Stimulated activated CD4-positive, alpha-beta T cell treated with anti-CD3 and anti-CD28 coated beads, Interleukin-1b, Interleukin-23, amount 100 ng/mL, for 1 hour (primary cell): ENCODE measurements at regions not wholly inside any gene's neighbourhood (a gene's known extent, or its start where the extent isn't known, plus 50 kb on each side); places are given as distances from the start of the nearest gene placed in this dataset.
"Not testable (repeated sequence)": the region's sequence is repeated elsewhere in the genome, so short reads cannot be mapped to it uniquely, and the experiment has no call there.

ENCODE experiments used
- DNase-seq, 2 donors: peaks; one replicate each; pipeline ENCODE4 v3.0.0-alpha.2; 2020; ENCODE audit warnings: low read depth in 2 of 2

- no peak for DNase-seq
These were observed 765.1 kb downstream of the KCNA4 start for GRCh38 chr11:29251738-29252137.

GRCh38 chr11:29249713-29250112 is 767.1 kb downstream of the KCNA4 start:
- DNase-seq, result no peak

GRCh38 chr11:29244355-29244754 is 772.5 kb downstream of the KCNA4 start:
- no peak for DNase-seq

- DNase-seq, result no peak
These were observed 773.2 kb downstream of the KCNA4 start for GRCh38 chr11:29243616-29244015.

GRCh38 chr11:29231991-29232390 is 784.8 kb downstream of the KCNA4 start:
- DNase-seq, result no peak

- no peak for DNase-seq
These were observed 785.2 kb downstream of the KCNA4 start for GRCh38 chr11:29231586-29231985.

- DNase-seq, result no peak
These were observed 789.0 kb downstream of the KCNA4 start for GRCh38 chr11:29227811-29228210.

- DNase-seq, result no peak
These were observed 792.0 kb downstream of the KCNA4 start for GRCh38 chr11:29224739-29225384.

GRCh38 chr11:29219531-29219930 is 797.3 kb downstream of the KCNA4 start:
- not testable (repeated sequence) for DNase-seq

GRCh38 chr11:29217901-29218300 is 798.9 kb downstream of the KCNA4 start:
- DNase-seq, result no peak

- no peak for DNase-seq
These were observed 802.0 kb downstream of the KCNA4 start for GRCh38 chr11:29214833-29215232.

GRCh38 chr11:29211202-29211601 is 805.6 kb downstream of the KCNA4 start:
- DNase-seq, result no peak

- DNase-seq, result no peak
These were observed 806.4 kb downstream of the KCNA4 start for GRCh38 chr11:29210426-29210825.

GRCh38 chr11:29208117-29208516 is 808.7 kb downstream of the KCNA4 start:
- DNase-seq, result no peak

GRCh38 chr11:29200791-29201562 is 815.9 kb downstream of the KCNA4 start:
- no peak for DNase-seq

GRCh38 chr11:29190313-29190712 is 826.5 kb downstream of the KCNA4 start:
- no peak for DNase-seq

GRCh38 chr11:29187215-29187614 is 829.6 kb downstream of the KCNA4 start:
- DNase-seq, result no peak

GRCh38 chr11:29184939-29185890 is 831.6 kb downstream of the KCNA4 start:
- no peak for DNase-seq

GRCh38 chr11:29183301-29183700 is 833.5 kb downstream of the KCNA4 start:
- DNase-seq, result no peak

- DNase-seq, result no peak
These were observed 843.2 kb downstream of the KCNA4 start for GRCh38 chr11:29173660-29174062.

- DNase-seq, result no peak
These were observed 845.4 kb downstream of the KCNA4 start for GRCh38 chr11:29171360-29171950.

GRCh38 chr11:29166306-29166705 is 850.5 kb downstream of the KCNA4 start:
- DNase-seq, result no peak
